ENCODE measurements at regions not wholly inside any gene's neighbourhood (a gene's known extent, or its start where the extent isn't known, plus 50 kb on each side); places are given as distances from the start of the nearest gene placed in this dataset.
"Not testable (repeated sequence)": the region's sequence is repeated elsewhere in the genome, so short reads cannot be mapped to it uniquely, and the experiment has no call there.

GRCh38 chr5:164439799-164440198 is 934.4 kb downstream of the MAT2B start:
- DNase-seq, result no peak

- DNase-seq, result no peak
Observed at GRCh38 chr5:164449460-164449859, 944.0 kb downstream of the MAT2B start.

- DNase-seq, result no peak
Observed at GRCh38 chr5:164466033-164466432, 960.6 kb downstream of the MAT2B start.

GRCh38 chr5:164470312-164470711 is 964.9 kb downstream of the MAT2B start:
- DNase-seq, result no peak

GRCh38 chr5:164472165-164472564 is 966.7 kb downstream of the MAT2B start:
- DNase-seq, result no peak

GRCh38 chr5:164475339-164475977 is 970.0 kb downstream of the MAT2B start:
- no peak for DNase-seq

GRCh38 chr5:164481270-164481669 is 975.9 kb downstream of the MAT2B start:
- DNase-seq, result no peak

- no peak for DNase-seq
Observed at GRCh38 chr5:164482351-164482750, 976.9 kb downstream of the MAT2B start.

- DNase-seq, result no peak
Observed at GRCh38 chr5:164484948-164485347, 979.5 kb downstream of the MAT2B start.

- DNase-seq, result no peak
Observed at GRCh38 chr5:164487939-164488338, 982.5 kb downstream of the MAT2B start.

- DNase-seq, result no peak
Observed at GRCh38 chr5:164497311-164498064, 992.1 kb downstream of the MAT2B start.

GRCh38 chr5:164498438-164498837 is 993.0 kb downstream of the MAT2B start:
- no peak for DNase-seq

- DNase-seq, result no peak
Observed at GRCh38 chr5:164500856-164501255, 995.4 kb downstream of the MAT2B start.

GRCh38 chr5:164501344-164501743 is 995.9 kb downstream of the MAT2B start:
- no peak for DNase-seq

GRCh38 chr5:164504141-164504772 is 998.8 kb downstream of the MAT2B start:
- no peak for DNase-seq

GRCh38 chr5:164505791-164506190 is 1000.4 kb downstream of the MAT2B start:
- DNase-seq, result no peak

- no peak for DNase-seq
Observed at GRCh38 chr5:164518067-164518740, 1012.8 kb downstream of the MAT2B start.

GRCh38 chr5:164518741-164519080 is 1013.3 kb downstream of the MAT2B start:
- no peak for DNase-seq

GRCh38 chr5:164532235-164532900 is 1026.9 kb downstream of the MAT2B start:
- DNase-seq, result no peak

GRCh38 chr5:164533426-164533825 is 1028.0 kb downstream of the MAT2B start:
- not testable (repeated sequence) for DNase-seq

GRCh38 chr5:164540174-164540573 is 1034.8 kb downstream of the MAT2B start:
- no peak for DNase-seq

GRCh38 chr5:164545507-164545906 is 1040.1 kb downstream of the MAT2B start:
- no peak for DNase-seq

GRCh38 chr5:164553851-164554250 is 1048.4 kb downstream of the MAT2B start:
- DNase-seq, result no peak
